GM21423 (cell line): ENCODE measurements at regions not wholly inside any gene's neighbourhood (a gene's known extent, or its start where the extent isn't known, plus 50 kb on each side); places are given as distances from the start of the nearest gene placed in this dataset.
"Not testable (repeated sequence)": the region's sequence is repeated elsewhere in the genome, so short reads cannot be mapped to it uniquely, and the experiment has no call there.

Source experiments
- ATAC-seq: cut with Tn5 transposase; IDR thresholded peaks from one replicate; pipeline ENCODE4 v1.9.1; 2021; ENCODE audit warnings: mild to moderate bottlenecking, moderate library complexity; ENCODE audit not compliant: unreplicated experiment

- ATAC-seq, result no peak
These were observed 160.1 kb upstream of the DAP start for GRCh38 chr5:10921160-10921559.

- ATAC-seq, result no peak
These were observed 159.4 kb upstream of the DAP start for GRCh38 chr5:10920400-10920799.

DNA sequence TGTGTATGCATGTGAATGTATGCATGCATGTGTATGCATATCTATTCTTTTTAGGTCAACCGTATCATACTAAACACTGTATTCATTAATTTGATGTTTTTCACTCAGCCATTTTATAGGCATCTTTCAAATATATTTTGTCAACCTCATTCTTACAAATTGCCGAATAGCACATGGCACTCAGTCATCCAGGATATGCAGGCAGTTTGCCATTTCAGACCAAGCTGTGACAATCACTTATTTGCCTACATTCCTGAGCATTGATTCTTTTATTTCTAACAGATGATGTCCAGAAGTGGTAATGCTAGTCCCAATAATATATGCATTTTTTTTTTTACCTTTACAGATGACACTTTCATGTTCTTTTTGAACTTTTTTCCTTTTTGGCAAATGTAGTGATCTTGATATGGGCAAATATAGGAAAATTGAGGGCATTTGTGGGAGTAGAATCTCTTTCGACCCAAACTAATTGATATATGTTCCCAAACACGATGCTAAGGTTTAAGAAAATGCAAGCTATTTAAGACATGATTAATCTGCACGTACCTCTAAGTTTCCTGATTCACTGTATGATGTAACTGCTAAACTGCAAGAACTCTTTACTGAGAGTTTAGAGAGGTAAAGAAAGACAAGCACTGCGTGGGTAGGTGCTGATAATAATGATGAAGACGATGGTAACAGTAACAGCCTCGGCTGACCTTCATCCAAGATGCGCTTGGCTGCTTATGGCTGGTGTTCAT lies 153.9 kb upstream of the DAP start:
- ATAC-seq, result no peak

GRCh38 chr5:10913841-10914240 lies 152.8 kb upstream of the DAP start:
- ATAC-seq, result no peak

- no peak for ATAC-seq
These were observed 152.3 kb upstream of the DAP start for GRCh38 chr5:10913181-10913810.

GRCh38 chr5:10912435-10912834 lies 151.4 kb upstream of the DAP start:
- ATAC-seq, result no peak

- ATAC-seq, result no peak
These were observed 149.2 kb upstream of the DAP start for GRCh38 chr5:10910261-10910660.

DNA sequence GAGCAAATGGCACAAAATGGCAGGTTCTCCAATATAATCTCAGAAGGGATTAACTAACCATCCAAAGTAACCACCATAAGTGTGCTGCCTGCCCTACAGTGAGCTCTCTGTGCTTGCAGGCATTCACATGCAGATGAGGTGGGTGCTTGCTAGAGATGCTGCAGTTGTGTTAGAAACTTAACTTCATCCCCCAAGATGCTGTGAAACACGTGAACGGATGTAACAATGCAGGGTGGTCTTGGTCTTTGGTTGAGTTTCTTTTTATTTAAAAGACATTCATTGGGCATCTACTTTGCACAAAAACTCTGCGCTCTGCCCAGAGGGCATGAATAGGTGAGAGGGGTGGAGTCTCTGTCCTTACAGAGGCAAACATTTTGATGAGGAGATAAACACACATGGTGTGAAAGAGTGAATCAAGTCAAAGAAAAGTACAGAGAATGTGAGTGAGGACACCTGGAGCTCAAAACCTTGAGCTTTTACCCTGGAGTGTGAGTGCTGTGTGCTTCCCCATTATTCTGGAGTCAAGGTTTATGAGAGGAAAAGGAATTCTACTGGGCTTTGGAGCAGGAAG lies 143.9 kb upstream of the DAP start:
- ATAC-seq, result no peak

- no peak for ATAC-seq
These were observed 142.9 kb upstream of the DAP start for GRCh38 chr5:10903786-10904560.

- no peak for ATAC-seq
These were observed 141.1 kb upstream of the DAP start for GRCh38 chr5:10902145-10902544.

DNA sequence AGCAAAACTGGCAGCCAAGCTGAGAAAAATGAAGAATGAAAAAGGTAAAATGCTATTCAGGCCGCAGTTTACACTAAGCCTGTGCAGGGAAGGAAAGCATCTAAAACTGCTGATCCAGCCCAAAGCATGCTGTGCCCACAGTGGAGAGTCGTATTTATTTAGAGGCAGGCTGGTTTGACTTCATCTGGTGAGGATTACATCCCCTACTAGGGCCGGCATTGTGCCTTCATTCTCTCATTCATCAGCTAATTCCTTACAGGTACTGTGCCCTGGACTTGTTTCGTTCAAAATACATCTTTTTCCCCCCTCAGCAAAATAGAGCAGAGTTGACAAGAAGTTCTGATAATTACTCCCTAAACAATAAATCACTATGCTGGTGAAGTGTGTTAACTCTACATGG lies 137.5 kb upstream of the DAP start:
- no peak for ATAC-seq

- ATAC-seq, result no peak
These were observed 135.0 kb upstream of the DAP start for GRCh38 chr5:10896016-10896415.

DNA sequence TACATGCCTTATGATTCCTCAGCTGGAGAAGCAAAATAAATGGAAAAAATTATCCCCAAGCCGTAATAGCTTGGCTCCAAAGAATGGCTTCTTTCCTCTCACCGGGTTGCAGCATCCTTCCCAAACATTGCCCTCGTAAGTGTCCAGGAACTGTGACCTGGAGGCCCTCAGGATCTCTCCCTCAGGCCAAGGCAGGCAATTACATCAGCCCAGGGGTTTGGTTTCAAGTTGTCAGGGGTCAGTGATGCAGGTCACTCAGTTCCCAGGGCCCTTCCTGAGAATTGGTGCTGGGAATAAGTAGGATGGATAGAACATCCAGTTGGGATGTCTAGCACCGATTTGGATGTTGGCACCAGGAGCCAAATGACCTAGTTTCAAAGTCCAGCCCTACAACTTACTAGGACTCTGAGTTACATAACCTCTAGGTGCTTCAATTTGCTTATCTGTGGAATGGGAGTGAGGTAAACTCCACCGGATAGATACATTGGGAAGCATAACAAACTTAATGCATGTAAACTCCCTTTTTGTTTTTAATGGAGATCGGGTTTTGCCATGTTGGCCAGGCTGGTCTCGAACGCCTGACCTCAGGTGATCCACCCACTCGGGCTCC lies 133.5 kb upstream of the DAP start:
- no peak for ATAC-seq

- no peak for ATAC-seq
These were observed 131.8 kb upstream of the DAP start for GRCh38 chr5:10892911-10893215.

- no peak for ATAC-seq
These were observed 131.3 kb upstream of the DAP start for GRCh38 chr5:10892147-10892910.

- ATAC-seq, result no peak
These were observed 130.2 kb upstream of the DAP start for GRCh38 chr5:10891193-10891592.

DNA sequence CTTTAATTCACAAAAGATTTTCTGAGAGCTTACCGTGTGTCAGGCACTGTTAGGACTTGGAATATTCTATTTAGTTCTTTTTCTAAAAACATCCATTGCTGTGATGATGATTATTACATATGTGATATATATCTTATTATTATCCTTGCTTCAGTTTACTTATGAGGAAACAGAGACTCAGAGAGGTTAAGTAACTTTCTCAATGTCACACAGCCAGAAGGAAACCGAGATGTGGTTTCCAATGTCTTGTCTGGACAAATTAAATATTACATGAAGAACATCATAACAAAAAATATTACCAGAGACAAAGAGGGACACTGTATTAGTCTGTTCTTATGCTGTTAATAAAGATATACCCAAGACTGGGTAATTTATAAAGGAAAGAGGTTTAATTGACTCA lies 125.5 kb upstream of the DAP start:
- ATAC-seq, result no peak

- no peak for ATAC-seq
These were observed 124.0 kb upstream of the DAP start for GRCh38 chr5:10885026-10885425.

- not testable (repeated sequence) for ATAC-seq
These were observed 122.9 kb upstream of the DAP start for GRCh38 chr5:10883945-10884344.

- ATAC-seq, result no peak
These were observed 119.9 kb upstream of the DAP start for GRCh38 chr5:10880934-10881333.

- ATAC-seq, result not testable (repeated sequence)
These were observed 116.0 kb upstream of the DAP start for GRCh38 chr5:10876996-10877395.
